SK-N-SH (cell line): ENCODE measurements at regions not wholly inside any gene's neighbourhood (a gene's known extent, or its start where the extent isn't known, plus 50 kb on each side); places are given as distances from the start of the nearest gene placed in this dataset.

Experiments used
- CTCF ChIA-PET: fragments of 300-600, 350-600 bp; formaldehyde crosslinking; extraction: SDS; loops from one replicate; lab custom pipeline; 2021; lab: Yijun Ruan, JAX
- POLR2A ChIA-PET: fragments of 350-600 bp; sonication (Branson Sonifier 250); formaldehyde crosslinking; extraction: SDS; loops from one replicate; lab custom pipeline; 2020; ENCODE audit warnings: antibody characterized with exemption, inconsistent platforms; lab: Yijun Ruan, JAX
- DNase-seq: peaks from one replicate; pipeline ENCODE4 v3.0.0; 2012
- H2AFZ ChIP-seq: fragments of 200-600 bp; sonication (generic); 2 replicates; pipeline ENCODE4 v1.8.1; 2016; ENCODE audit warnings: antibody characterized with exemption, mild to moderate bottlenecking, low read depth
- H3F3A ChIP-seq: fragments of 200-600 bp; sonication (generic); replicated peaks from 2 replicates; pipeline ENCODE3; 2016; ENCODE audit warnings: antibody characterized with exemption, mild to moderate bottlenecking; ENCODE audit not compliant: insufficient read depth
- H3K27ac ChIP-seq, 2 experiments: fragments of 200-500 bp in 1 of 2; fragments of 200-600 bp in 1 of 2; sonication (Bioruptor generic) in 1 of 2; sonication (generic), shearing (Covaris generic) in 1 of 2; 2 replicates each; pipeline versions ENCODE4 v1.5.1 to v1.6.1; 2014 to 2016; ENCODE audit warnings: low read depth in 2 of 2, inconsistent platforms in 1 of 2, low read length in 1 of 2, mild to moderate bottlenecking in 1 of 2, mixed read lengths in 1 of 2
- H3K27me3 ChIP-seq: fragments of 200-600 bp; sonication (generic), shearing (Covaris generic); 2 replicates; pipeline ENCODE4 v1.6.1; 2016; ENCODE audit warnings: mixed run types; ENCODE audit not compliant: insufficient read depth
- H3K36me3 ChIP-seq, 2 experiments: fragments of 200-500 bp in 1 of 2; fragments of 200-600 bp in 1 of 2; sonication (Bioruptor generic) in 1 of 2; sonication (generic) in 1 of 2; replicated peaks in 1 of 2; 2 replicates each; pipeline versions ENCODE3 to v1.5.1; 2014 to 2016; ENCODE audit warnings: low read length in 1 of 2, mild to moderate bottlenecking in 1 of 2; ENCODE audit not compliant: insufficient read depth in 2 of 2, control insufficient read depth in 1 of 2
- H3K4me1 ChIP-seq, 2 experiments: fragments of 200-500 bp in 1 of 2; fragments of 200-600 bp in 1 of 2; sonication (Bioruptor generic) in 1 of 2; sonication (generic), shearing (Covaris generic) in 1 of 2; 2 replicates each; pipeline versions ENCODE4 v1.5.1 to v1.6.1; 2014 to 2016; ENCODE audit warnings: low read depth in 1 of 2, low read length in 1 of 2, mixed run types in 1 of 2; ENCODE audit not compliant: insufficient read depth in 2 of 2, control insufficient read depth in 1 of 2
- H3K4me2 ChIP-seq: fragments of 200-600 bp; sonication (generic), shearing (Covaris generic); 2 replicates; pipeline ENCODE4 v1.6.1; 2017; ENCODE audit warnings: mixed run types
- H3K4me3 ChIP-seq, 2 experiments: fragments of 200-500 bp in 1 of 2; fragments of 200-600 bp in 1 of 2; sonication (Bioruptor generic) in 1 of 2; sonication (generic), shearing (Covaris generic) in 1 of 2; 2 replicates each; pipeline versions ENCODE4 v1.5.1 to v1.8.1; 2014 to 2016; ENCODE audit warnings: low read depth in 2 of 2, inconsistent platforms in 1 of 2, low read length in 1 of 2, mild to moderate bottlenecking in 1 of 2, mixed read lengths in 1 of 2, moderate library complexity in 1 of 2
- H3K79me2 ChIP-seq: fragments of 200-600 bp; sonication (generic); 2 replicates; pipeline ENCODE4 v1.8.1; 2017; ENCODE audit warnings: mild to moderate bottlenecking; ENCODE audit not compliant: insufficient read depth
- H3K9ac ChIP-seq: fragments of 200-600 bp; sonication (generic); 2 replicates; pipeline ENCODE4 v1.6.1; 2017; ENCODE audit warnings: mixed run types
- H3K9me2 ChIP-seq: fragments of 200-600 bp; sonication (generic); 2 replicates; pipeline ENCODE4 v1.6.1; 2017; ENCODE audit warnings: mixed run types
- H3K9me3 ChIP-seq: fragments of 200-600 bp; sonication (generic); 2 replicates; pipeline ENCODE4 v1.6.1; 2017; ENCODE audit warnings: mixed run types, mild to moderate bottlenecking, moderate library complexity
- H4K20me1 ChIP-seq: fragments of 200-600 bp; sonication (generic); 2 replicates; pipeline ENCODE4 v1.6.1; 2017; ENCODE audit warnings: mild to moderate bottlenecking, mixed run types; ENCODE audit not compliant: insufficient read depth
- ELF1 ChIP-seq: IDR thresholded peaks from 2 replicates; pipeline ENCODE4 v1.4.0; 2012
- FOSL2 ChIP-seq: IDR thresholded peaks from 2 replicates; pipeline ENCODE4 v1.4.0; 2012; ENCODE audit warnings: low read depth, mild to moderate bottlenecking, moderate library complexity, borderline replicate concordance
- FOXJ3 ChIP-seq: sonication (generic); formaldehyde crosslinking; IDR thresholded peaks from 2 replicates; pipeline ENCODE4 v1.5.1; 2020; ENCODE audit warnings: mild to moderate bottlenecking, missing genetic modification reagents
- JUND ChIP-seq: IDR thresholded peaks from 2 replicates; pipeline ENCODE4 v1.4.0; 2012
- MAX ChIP-seq: IDR thresholded peaks from 2 replicates; pipeline ENCODE4 v1.4.0; 2012; ENCODE audit warnings: low read depth
- MEF2A ChIP-seq: IDR thresholded peaks from 2 replicates; pipeline ENCODE4 v1.4.0; 2012; ENCODE audit warnings: low read depth, borderline replicate concordance
- MXI1 ChIP-seq: IDR thresholded peaks from 2 replicates; pipeline ENCODE4 v1.6.1; 2012; ENCODE audit warnings: mild to moderate bottlenecking, low read depth, low read length, improper control_type of control experiment
- NFIC ChIP-seq: IDR thresholded peaks from 2 replicates; pipeline ENCODE4 v1.4.0; 2012; ENCODE audit warnings: borderline replicate concordance
- NRF1 ChIP-seq: IDR thresholded peaks from 2 replicates; pipeline ENCODE4 v1.6.1; 2012; ENCODE audit warnings: low read depth, mild to moderate bottlenecking, low read length
- PBX3 ChIP-seq: IDR thresholded peaks from 2 replicates; pipeline ENCODE4; 2012
- RAD21 ChIP-seq: IDR thresholded peaks from 2 replicates; pipeline ENCODE4 v1.6.1; 2012; ENCODE audit warnings: mild to moderate bottlenecking, low read length
- RCOR1 ChIP-seq: fragments of 150-350 bp; IDR thresholded peaks from 2 replicates; pipeline ENCODE4 v1.6.1; 2017; ENCODE audit warnings: antibody characterized with exemption, low read length
- REST ChIP-seq: IDR thresholded peaks from 2 replicates; pipeline ENCODE4 v1.6.1; 2012; ENCODE audit warnings: mild to moderate bottlenecking, low read depth, low read length, moderate library complexity
- SIN3A ChIP-seq: IDR thresholded peaks from 2 replicates; pipeline ENCODE4 v1.6.1; 2012; ENCODE audit warnings: low read depth, mild to moderate bottlenecking, low read length, moderate library complexity, borderline replicate concordance
- TAF1 ChIP-seq: IDR thresholded peaks from 2 replicates; pipeline ENCODE4 v1.6.1; 2012; ENCODE audit warnings: low read depth, mild to moderate bottlenecking, low read length, moderate library complexity, borderline replicate concordance
- TEAD4 ChIP-seq: IDR thresholded peaks from 2 replicates; pipeline ENCODE4 v1.4.0; 2012; ENCODE audit warnings: mild to moderate bottlenecking, borderline replicate concordance; ENCODE audit not compliant: insufficient read depth
- WGBS: methylation state at CpG from one replicate; pipeline ENCODE4 v1.1.6; 2017; ENCODE audit warnings: low lambda C conversion rate; 5-methylcytosine and 5-hydroxymethylcytosine counted together
- TF ChIP-seq, protein P1 (sequence below): fragments of 200-600 bp; sonication (generic); IDR thresholded peaks from 2 replicates; pipeline ENCODE4 v1.6.1; 2017; ENCODE audit warnings: antibody characterized with exemption, mild to moderate bottlenecking, moderate library complexity
- TF ChIP-seq, protein P2 (sequence below): IDR thresholded peaks from 2 replicates; pipeline ENCODE4 v1.4.0; 2012; ENCODE audit warnings: low read depth, borderline replicate concordance

DNA sequence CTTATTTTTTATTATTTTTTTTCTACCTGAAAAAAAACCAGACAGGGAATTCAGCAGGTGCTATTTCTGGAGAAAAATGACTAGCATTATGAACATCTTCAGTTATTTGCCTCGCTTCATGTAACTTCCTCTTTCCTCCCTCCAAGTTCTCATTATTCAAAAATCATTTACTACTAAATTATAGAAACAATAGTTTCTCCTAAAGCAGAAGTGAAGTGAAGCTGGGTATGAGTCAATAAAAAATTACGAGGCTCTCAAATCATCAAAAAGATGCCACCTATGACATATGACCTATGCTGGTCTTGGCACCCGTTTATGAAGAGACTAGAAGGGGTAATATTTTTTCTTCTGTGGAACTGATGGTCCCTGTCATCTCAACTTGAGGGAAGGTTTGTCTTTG is 145.0 kb upstream of the AADAT start:
- CTCF ChIA-PET = interaction anchor here (0.7 to 2.5 kb wide), 2 partner anchors 25 to 36 kb away, joined by 3 to 8 read pairs; no protein-coding TSS in a partner anchor
- 5% methylated on average over 3 of the region's 3 CpGs for WGBS

More for the DNA sequence above, 145.0 kb upstream of the AADAT start:
- Histone ChIP-seq H3K27ac (no peak overlapping the region), H3K4me1 (no peaks in the 10 kb centered on the region), H3K27me3 (no peaks in the 10 kb centered on the region; the same call in 1 of the 2 replicates), H3K9me3 (no peaks in the 10 kb centered on the region), H3K36me3 (no peaks in the 10 kb centered on the region), H4K20me1 (no peaks in the 10 kb centered on the region), H3F3A (no peaks in the 10 kb centered on the region), H3K9ac (no peak overlapping the region), H3K79me2 (no peaks in the 10 kb centered on the region), H3K4me2 (no peak overlapping the region), H2AFZ (no peak overlapping the region), H3K9me2 (no peaks in the 10 kb centered on the region), H3K4me3 (no peak overlapping the region)
- POLR2A ChIA-PET = no interaction called here
- DNase-seq = no peak
- TF ChIP-seq RAD21 (no peak), TEAD4 (no peak), PBX3 (no peak), MXI1 (no peak), NRF1 (no peak), MAX (no peak), JUND (no peak), REST (no peak), SIN3A (no peak), RCOR1 (no peak), FOSL2 (no peak), MEF2A (no peak), NFIC (no peak), FOXJ3 (CRISPR knock-in tag) (no peak), TAF1 (no peak), ELF1 (no peak)
- TF ChIP-seq, protein P1, sequence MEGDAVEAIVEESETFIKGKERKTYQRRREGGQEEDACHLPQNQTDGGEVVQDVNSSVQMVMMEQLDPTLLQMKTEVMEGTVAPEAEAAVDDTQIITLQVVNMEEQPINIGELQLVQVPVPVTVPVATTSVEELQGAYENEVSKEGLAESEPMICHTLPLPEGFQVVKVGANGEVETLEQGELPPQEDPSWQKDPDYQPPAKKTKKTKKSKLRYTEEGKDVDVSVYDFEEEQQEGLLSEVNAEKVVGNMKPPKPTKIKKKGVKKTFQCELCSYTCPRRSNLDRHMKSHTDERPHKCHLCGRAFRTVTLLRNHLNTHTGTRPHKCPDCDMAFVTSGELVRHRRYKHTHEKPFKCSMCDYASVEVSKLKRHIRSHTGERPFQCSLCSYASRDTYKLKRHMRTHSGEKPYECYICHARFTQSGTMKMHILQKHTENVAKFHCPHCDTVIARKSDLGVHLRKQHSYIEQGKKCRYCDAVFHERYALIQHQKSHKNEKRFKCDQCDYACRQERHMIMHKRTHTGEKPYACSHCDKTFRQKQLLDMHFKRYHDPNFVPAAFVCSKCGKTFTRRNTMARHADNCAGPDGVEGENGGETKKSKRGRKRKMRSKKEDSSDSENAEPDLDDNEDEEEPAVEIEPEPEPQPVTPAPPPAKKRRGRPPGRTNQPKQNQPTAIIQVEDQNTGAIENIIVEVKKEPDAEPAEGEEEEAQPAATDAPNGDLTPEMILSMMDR = no peak
- TF ChIP-seq, protein P2, sequence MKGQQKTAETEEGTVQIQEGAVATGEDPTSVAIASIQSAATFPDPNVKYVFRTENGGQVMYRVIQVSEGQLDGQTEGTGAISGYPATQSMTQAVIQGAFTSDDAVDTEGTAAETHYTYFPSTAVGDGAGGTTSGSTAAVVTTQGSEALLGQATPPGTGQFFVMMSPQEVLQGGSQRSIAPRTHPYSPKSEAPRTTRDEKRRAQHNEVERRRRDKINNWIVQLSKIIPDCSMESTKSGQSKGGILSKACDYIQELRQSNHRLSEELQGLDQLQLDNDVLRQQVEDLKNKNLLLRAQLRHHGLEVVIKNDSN = no peak
